ENCODE measurements at regions not wholly inside any gene's neighbourhood (a gene's known extent, or its start where the extent isn't known, plus 50 kb on each side); places are given as distances from the start of the nearest gene placed in this dataset.

- TF ChIP-seq, protein P1, sequence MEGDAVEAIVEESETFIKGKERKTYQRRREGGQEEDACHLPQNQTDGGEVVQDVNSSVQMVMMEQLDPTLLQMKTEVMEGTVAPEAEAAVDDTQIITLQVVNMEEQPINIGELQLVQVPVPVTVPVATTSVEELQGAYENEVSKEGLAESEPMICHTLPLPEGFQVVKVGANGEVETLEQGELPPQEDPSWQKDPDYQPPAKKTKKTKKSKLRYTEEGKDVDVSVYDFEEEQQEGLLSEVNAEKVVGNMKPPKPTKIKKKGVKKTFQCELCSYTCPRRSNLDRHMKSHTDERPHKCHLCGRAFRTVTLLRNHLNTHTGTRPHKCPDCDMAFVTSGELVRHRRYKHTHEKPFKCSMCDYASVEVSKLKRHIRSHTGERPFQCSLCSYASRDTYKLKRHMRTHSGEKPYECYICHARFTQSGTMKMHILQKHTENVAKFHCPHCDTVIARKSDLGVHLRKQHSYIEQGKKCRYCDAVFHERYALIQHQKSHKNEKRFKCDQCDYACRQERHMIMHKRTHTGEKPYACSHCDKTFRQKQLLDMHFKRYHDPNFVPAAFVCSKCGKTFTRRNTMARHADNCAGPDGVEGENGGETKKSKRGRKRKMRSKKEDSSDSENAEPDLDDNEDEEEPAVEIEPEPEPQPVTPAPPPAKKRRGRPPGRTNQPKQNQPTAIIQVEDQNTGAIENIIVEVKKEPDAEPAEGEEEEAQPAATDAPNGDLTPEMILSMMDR (conservative IDR thresholded peaks at IDR 0.05 in 1 of 2, IDR thresholded peaks at IDR 0.05 in 1 of 2; ENCODE audit: extremely low read depth in 1 of 2, insufficient read depth in 1 of 2, low read depth in 1 of 2, low read length in 2 of 2): no peak
- TF ChIP-seq EZH2 (IDR thresholded peaks at IDR 0.05; ENCODE audit: borderline replicate concordance, low read length): no peak
These were observed 127.8 kb downstream of the BMP4 start for GRCh38 chr14:53828820-53829219.
